OCI-LY3 (cell line): ENCODE measurements at regions not wholly inside any gene's neighbourhood (a gene's known extent, or its start where the extent isn't known, plus 50 kb on each side); places are given as distances from the start of the nearest gene placed in this dataset.

Experiments used
- H2AFZ ChIP-seq: fragments of 200-600, 300-600 bp; shearing (Covaris generic); 2 replicates; pipeline ENCODE4 v1.6.0; 2014; ENCODE audit warnings: antibody characterized with exemption, low read depth, low read length
- H3K27ac ChIP-seq: fragments of 200-600, 300-600 bp; sonication (generic); 2 replicates; pipeline ENCODE4 v1.5.1; 2014; ENCODE audit warnings: mild to moderate bottlenecking, low read length, moderate library complexity, mixed read lengths
- H3K27me3 ChIP-seq: fragments of 200-600, 300-600 bp; sonication (generic); 2 replicates; pipeline ENCODE4 v1.6.1; 2014; ENCODE audit warnings: low read depth, low read length, mixed read lengths
- H3K36me3 ChIP-seq: fragments of 200-600, 300-600 bp; sonication (generic); replicated peaks from 2 replicates; pipeline ENCODE3; 2014; ENCODE audit warnings: low read depth, low read length, mixed read lengths
- H3K4me1 ChIP-seq: fragments of 300-600, 200-600 bp; sonication (generic); 2 replicates; pipeline ENCODE4 v1.6.1; 2014; ENCODE audit warnings: low read length, mixed read lengths
- H3K4me2 ChIP-seq: fragments of 200-600, 300-600 bp; sonication (generic); 2 replicates; pipeline ENCODE4 v1.6.1; 2014; ENCODE audit warnings: low read length, mixed read lengths
- H3K4me3 ChIP-seq: fragments of 300-600, 200-600 bp; sonication (generic); 2 replicates; pipeline ENCODE4 v1.5.1; 2014; ENCODE audit warnings: antibody characterized with exemption, mild to moderate bottlenecking, low read length, moderate library complexity
- H3K79me2 ChIP-seq: fragments of 300-600, 200-600 bp; shearing (Covaris generic); 2 replicates; pipeline ENCODE4 v1.6.1; 2014; ENCODE audit warnings: mild to moderate bottlenecking, low read length, mixed read lengths
- H3K9ac ChIP-seq: fragments of 300-600, 200-600 bp; shearing (Covaris generic); 2 replicates; pipeline ENCODE4 v1.6.0; 2014; ENCODE audit warnings: mild to moderate bottlenecking, low read length, moderate library complexity
- H3K9me3 ChIP-seq: fragments of 200-600, 300-600 bp; shearing (Covaris generic); 2 replicates; pipeline ENCODE4 v1.6.1; 2014; ENCODE audit warnings: low read length, mixed read lengths; ENCODE audit not compliant: insufficient read depth
- H4K20me1 ChIP-seq: fragments of 200-600, 300-600 bp; sonication (generic); 2 replicates; pipeline ENCODE4 v1.6.1; 2016; ENCODE audit warnings: low read length, mixed read lengths; ENCODE audit not compliant: insufficient read depth
- CTCF ChIP-seq: fragments of 200-600, 300-600 bp; sonication (generic); IDR thresholded peaks from 2 replicates; pipeline ENCODE4 v1.5.1; 2014; ENCODE audit warnings: antibody characterized with exemption, low read length, low read depth
- EZH2phosphoT487 ChIP-seq: fragments of 200-600 bp; shearing (Covaris generic); IDR thresholded peaks from 2 replicates; pipeline ENCODE4 v1.6.1; 2018; ENCODE audit warnings: antibody characterized with exemption, mixed run types, low read depth

GRCh38 chr21:19523746-19524145 is 1120.2 kb upstream of the TMPRSS15 start:
- no peaks in the 10 kb centered on the region for H3K27me3 ChIP-seq
- H3K27ac ChIP-seq: no peak overlapping the region
- no peak overlapping the region for H3K4me2 ChIP-seq

GRCh38 chr21:19529031-19529430 is 1125.4 kb upstream of the TMPRSS15 start:
- no peaks in the 10 kb centered on the region for H3K36me3 ChIP-seq
- no peaks in the 10 kb centered on the region for H3K9me3 ChIP-seq
- no peaks in the 10 kb centered on the region for H3K79me2 ChIP-seq
- H2AFZ ChIP-seq: no peak overlapping the region
- no peaks in the 10 kb centered on the region for H4K20me1 ChIP-seq
- H3K27ac ChIP-seq: no peak overlapping the region
- H3K4me1 ChIP-seq: no peaks in the 10 kb centered on the region
- H3K4me2 ChIP-seq: no peak overlapping the region
- H3K27me3 ChIP-seq: no peaks in the 10 kb centered on the region
- H3K4me3 ChIP-seq: no peak overlapping the region
- no peak overlapping the region for H3K9ac ChIP-seq
- no peak for TF ChIP-seq CTCF
- no peak for TF ChIP-seq EZH2phosphoT487

More at GRCh38 chr21:19523746-19524145, 1120.2 kb upstream of the TMPRSS15 start:
- Histone ChIP-seq H2AFZ (no peak overlapping the region), H3K36me3 (no peaks in the 10 kb centered on the region), H3K79me2 (no peaks in the 10 kb centered on the region), H4K20me1 (no peaks in the 10 kb centered on the region), H3K4me1 (no peaks in the 10 kb centered on the region), H3K4me3 (no peak overlapping the region), H3K9me3 (no peaks in the 10 kb centered on the region), H3K9ac (no peak overlapping the region)
- TF ChIP-seq EZH2phosphoT487: no peak
- no peak for TF ChIP-seq CTCF

GRCh38 chr21:19535356-19535755 is 1131.8 kb upstream of the TMPRSS15 start:
- no peak overlapping the region for H3K9ac ChIP-seq
- H3K27ac ChIP-seq: no peak overlapping the region

GRCh38 chr21:19537116-19537515 is 1133.5 kb upstream of the TMPRSS15 start:
- Histone ChIP-seq H3K27ac (no peak overlapping the region), H3K36me3 (no peaks in the 10 kb centered on the region), H3K9me3 (no peaks in the 10 kb centered on the region), H3K4me2 (no peak overlapping the region), H4K20me1 (no peaks in the 10 kb centered on the region), H3K27me3 (no peaks in the 10 kb centered on the region), H2AFZ (no peak overlapping the region), H3K4me3 (no peak overlapping the region), H3K9ac (no peak overlapping the region), H3K4me1 (no peaks in the 10 kb centered on the region), H3K79me2 (no peaks in the 10 kb centered on the region)
- TF ChIP-seq CTCF (no peak), EZH2phosphoT487 (no peak)

More at GRCh38 chr21:19535356-19535755, 1131.8 kb upstream of the TMPRSS15 start:
- Histone ChIP-seq H2AFZ (no peak overlapping the region), H3K27me3 (no peaks in the 10 kb centered on the region), H3K79me2 (no peaks in the 10 kb centered on the region), H3K4me2 (no peak overlapping the region), H3K36me3 (no peaks in the 10 kb centered on the region), H4K20me1 (no peaks in the 10 kb centered on the region), H3K4me1 (no peaks in the 10 kb centered on the region), H3K4me3 (no peak overlapping the region), H3K9me3 (no peaks in the 10 kb centered on the region)
- TF ChIP-seq EZH2phosphoT487 (no peak), CTCF (no peak)
